SJCRH30 (cell line): ENCODE measurements at regions not wholly inside any gene's neighbourhood (a gene's known extent, or its start where the extent isn't known, plus 50 kb on each side); places are given as distances from the start of the nearest gene placed in this dataset.

Source experiments
- DNase-seq, 2 experiments: peaks; one replicate each; pipeline ENCODE4 v3.0.0-alpha.2; 2015 to 2020
- H3K27ac ChIP-seq: fragments of 250-450 bp; sonication (Bioruptor Pico); 2 replicates; pipeline ENCODE4 v1.5.1; 2020; ENCODE audit warnings: mild to moderate bottlenecking, moderate library complexity
- H3K27me3 ChIP-seq: fragments of 250-450 bp; sonication (Bioruptor Pico); 2 replicates; pipeline ENCODE4 v1.5.1; 2020; ENCODE audit warnings: mild to moderate bottlenecking, moderate library complexity
- H3K36me3 ChIP-seq: fragments of 250-450 bp; sonication (Bioruptor Pico); 2 replicates; pipeline ENCODE4 v1.5.1; 2020; ENCODE audit warnings: mild to moderate bottlenecking, moderate library complexity
- H3K4me1 ChIP-seq: fragments of 250-450 bp; sonication (Bioruptor Pico); 2 replicates; pipeline ENCODE4 v1.5.1; 2020; ENCODE audit warnings: mild to moderate bottlenecking, moderate library complexity
- H3K4me3 ChIP-seq: fragments of 250-450 bp; sonication (Bioruptor Pico); 2 replicates; pipeline ENCODE4 v1.5.1; 2020; ENCODE audit warnings: mild to moderate bottlenecking, moderate library complexity
- H3K9me3 ChIP-seq: fragments of 250-450 bp; sonication (Bioruptor Pico); replicated peaks from 2 replicates; pipeline ENCODE4 v1.5.1; 2020; ENCODE audit warnings: mild to moderate bottlenecking, moderate library complexity

- Histone ChIP-seq H3K9me3 (no peaks in the 10 kb centered on the region), H3K27ac (no peak overlapping the region), H3K27me3 (no peaks in the 10 kb centered on the region), H3K4me3 (no peak overlapping the region), H3K36me3 (no peaks in the 10 kb centered on the region), H3K4me1 (no peaks in the 10 kb centered on the region)
- no peak for DNase-seq
These were observed 118.4 kb upstream of the ROBO1 start for GRCh38 chr3:79886204-79886603.

GRCh38 chr3:79885407-79885806 is 117.6 kb upstream of the ROBO1 start:
- no peaks in the 10 kb centered on the region for H3K27me3 ChIP-seq
- no peaks in the 10 kb centered on the region for H3K9me3 ChIP-seq
- no peaks in the 10 kb centered on the region for H3K36me3 ChIP-seq
- H3K27ac ChIP-seq: no peak overlapping the region
- no peaks in the 10 kb centered on the region for H3K4me1 ChIP-seq
- DNase-seq: no peak
- H3K4me3 ChIP-seq: no peak overlapping the region

GRCh38 chr3:79884354-79884753 is 116.6 kb upstream of the ROBO1 start:
- no peak overlapping the region for H3K4me3 ChIP-seq
- no peak overlapping the region for H3K27ac ChIP-seq
- no peaks in the 10 kb centered on the region for H3K9me3 ChIP-seq
- H3K36me3 ChIP-seq: no peaks in the 10 kb centered on the region
- DNase-seq: no peak
- H3K27me3 ChIP-seq: no peaks in the 10 kb centered on the region
- no peaks in the 10 kb centered on the region for H3K4me1 ChIP-seq

- no peaks in the 10 kb centered on the region for H3K27me3 ChIP-seq
- DNase-seq: no peak
- no peak overlapping the region for H3K27ac ChIP-seq
These were observed 113.6 kb upstream of the ROBO1 start for GRCh38 chr3:79881431-79881830.

GRCh38 chr3:79878708-79879107 is 110.9 kb upstream of the ROBO1 start:
- Histone ChIP-seq H3K27me3 (no peaks in the 10 kb centered on the region), H3K4me3 (no peak overlapping the region), H3K9me3 (no peaks in the 10 kb centered on the region), H3K27ac (no peak overlapping the region), H3K36me3 (no peaks in the 10 kb centered on the region), H3K4me1 (no peaks in the 10 kb centered on the region)
- DNase-seq: no peak

More at GRCh38 chr3:79881431-79881830, 113.6 kb upstream of the ROBO1 start:
- Histone ChIP-seq H3K36me3 (no peaks in the 10 kb centered on the region), H3K4me1 (no peaks in the 10 kb centered on the region), H3K9me3 (no peaks in the 10 kb centered on the region), H3K4me3 (no peak overlapping the region)

- no peak for DNase-seq
- no peak overlapping the region for H3K27ac ChIP-seq
- H3K4me3 ChIP-seq: no peak overlapping the region
- H3K9me3 ChIP-seq: no peaks in the 10 kb centered on the region
- no peaks in the 10 kb centered on the region for H3K27me3 ChIP-seq
- no peaks in the 10 kb centered on the region for H3K36me3 ChIP-seq
- H3K4me1 ChIP-seq: no peaks in the 10 kb centered on the region
These were observed 106.8 kb upstream of the ROBO1 start for GRCh38 chr3:79874646-79875045.

- H3K4me3 ChIP-seq: no peak overlapping the region
- no peaks in the 10 kb centered on the region for H3K27me3 ChIP-seq
- no peaks in the 10 kb centered on the region for H3K4me1 ChIP-seq
- H3K27ac ChIP-seq: no peak overlapping the region
- H3K36me3 ChIP-seq: no peaks in the 10 kb centered on the region
- H3K9me3 ChIP-seq: no peaks in the 10 kb centered on the region
- DNase-seq: no peak
These were observed 104.7 kb upstream of the ROBO1 start for GRCh38 chr3:79872483-79872882.

GRCh38 chr3:79871656-79872055 is 103.9 kb upstream of the ROBO1 start:
- Histone ChIP-seq H3K9me3 (no peaks in the 10 kb centered on the region), H3K27me3 (no peaks in the 10 kb centered on the region), H3K27ac (no peak overlapping the region), H3K4me3 (no peak overlapping the region), H3K4me1 (no peaks in the 10 kb centered on the region), H3K36me3 (no peaks in the 10 kb centered on the region)
- no peak for DNase-seq

- Histone ChIP-seq H3K9me3 (no peaks in the 10 kb centered on the region), H3K4me1 (no peaks in the 10 kb centered on the region), H3K27ac (no peak overlapping the region), H3K27me3 (no peaks in the 10 kb centered on the region), H3K36me3 (no peaks in the 10 kb centered on the region), H3K4me3 (no peak overlapping the region)
- no peak for DNase-seq
These were observed 102.5 kb upstream of the ROBO1 start for GRCh38 chr3:79870313-79870620.

GRCh38 chr3:79869461-79870312 is 101.9 kb upstream of the ROBO1 start:
- DNase-seq: no peak
- no peaks in the 10 kb centered on the region for H3K27me3 ChIP-seq
- no peak overlapping the region for H3K4me3 ChIP-seq
- no peaks in the 10 kb centered on the region for H3K9me3 ChIP-seq
- H3K27ac ChIP-seq: no peak overlapping the region
- H3K4me1 ChIP-seq: no peaks in the 10 kb centered on the region
- no peaks in the 10 kb centered on the region for H3K36me3 ChIP-seq

- no peaks in the 10 kb centered on the region for H3K27me3 ChIP-seq
- H3K36me3 ChIP-seq: no peaks in the 10 kb centered on the region
- H3K4me1 ChIP-seq: no peaks in the 10 kb centered on the region
- no peak overlapping the region for H3K27ac ChIP-seq
- H3K4me3 ChIP-seq: no peak overlapping the region
- DNase-seq: no peak
- no peaks in the 10 kb centered on the region for H3K9me3 ChIP-seq
These were observed 98.4 kb upstream of the ROBO1 start for GRCh38 chr3:79866162-79866561.

GRCh38 chr3:79864077-79864476 is 96.3 kb upstream of the ROBO1 start:
- no peak overlapping the region for H3K4me3 ChIP-seq
- no peak overlapping the region for H3K27ac ChIP-seq
- H3K27me3 ChIP-seq: no peaks in the 10 kb centered on the region
- no peaks in the 10 kb centered on the region for H3K36me3 ChIP-seq
- H3K9me3 ChIP-seq: no peaks in the 10 kb centered on the region
- H3K4me1 ChIP-seq: no peaks in the 10 kb centered on the region
- DNase-seq: no peak

GRCh38 chr3:79848876-79849275 is 81.1 kb upstream of the ROBO1 start:
- no peaks in the 10 kb centered on the region for H3K9me3 ChIP-seq
- DNase-seq: no peak
- H3K4me3 ChIP-seq: no peak overlapping the region
- H3K36me3 ChIP-seq: no peaks in the 10 kb centered on the region
- H3K27ac ChIP-seq: no peak overlapping the region
- no peaks in the 10 kb centered on the region for H3K27me3 ChIP-seq
- H3K4me1 ChIP-seq: no peaks in the 10 kb centered on the region

- Histone ChIP-seq H3K4me3 (no peak overlapping the region), H3K27ac (no peak overlapping the region), H3K36me3 (no peaks in the 10 kb centered on the region), H3K4me1 (no peaks in the 10 kb centered on the region), H3K27me3 (no peaks in the 10 kb centered on the region), H3K9me3 (no peaks in the 10 kb centered on the region)
- no peak for DNase-seq
These were observed 80.1 kb upstream of the ROBO1 start for GRCh38 chr3:79847928-79848327.

- H3K9me3 ChIP-seq: no peaks in the 10 kb centered on the region
- H3K27me3 ChIP-seq: no peaks in the 10 kb centered on the region
- no peak overlapping the region for H3K4me3 ChIP-seq
- no peaks in the 10 kb centered on the region for H3K4me1 ChIP-seq
- H3K27ac ChIP-seq: no peak overlapping the region
- no peaks in the 10 kb centered on the region for H3K36me3 ChIP-seq
- DNase-seq: peak; percentile 5 to 36
These were observed 78.5 kb upstream of the ROBO1 start for GRCh38 chr3:79846148-79846933.

- Histone ChIP-seq H3K36me3 (no peaks in the 10 kb centered on the region), H3K4me1 (no peaks in the 10 kb centered on the region), H3K4me3 (no peak overlapping the region), H3K27me3 (no peaks in the 10 kb centered on the region), H3K9me3 (no peaks in the 10 kb centered on the region), H3K27ac (no peak overlapping the region)
- DNase-seq: no peak
These were observed 77.7 kb upstream of the ROBO1 start for GRCh38 chr3:79845546-79845945.
